Lower lobe of right lung (tissue), 2 donors: ENCODE measurements at regions not wholly inside any gene's neighbourhood (a gene's known extent, or its start where the extent isn't known, plus 50 kb on each side); places are given as distances from the start of the nearest gene placed in this dataset.
"Not testable (repeated sequence)": the region's sequence is repeated elsewhere in the genome, so short reads cannot be mapped to it uniquely, and the experiment has no call there.

ENCODE experiments used
- ATAC-seq, 2 donors: fragments of 200-7000 bp; cut with Tn5 transposase; one replicate each; pipeline ENCODE4 v1.9.1; 2020 to 2022; ENCODE audit warnings: mild to moderate bottlenecking in 2 of 2, moderate library complexity in 2 of 2
- DNase-seq: peaks from one replicate; pipeline ENCODE4 v3.0.0-alpha.2; 2020
- H3K27ac ChIP-seq: fragments of 200-600 bp; one replicate; pipeline ENCODE4 v1.8.0; 2022
- H3K27me3 ChIP-seq: fragments of 200-600 bp; one replicate; pipeline ENCODE4 v1.8.0; 2022; ENCODE audit warnings: low read depth
- H3K36me3 ChIP-seq: fragments of 200-600 bp; one replicate; pipeline ENCODE4 v1.8.0; 2022; ENCODE audit warnings: mild to moderate bottlenecking
- H3K4me1 ChIP-seq: fragments of 200-600 bp; one replicate; pipeline ENCODE4 v1.8.0; 2022
- H3K4me3 ChIP-seq: fragments of 200-600 bp; one replicate; pipeline ENCODE4 v1.8.0; 2022; ENCODE audit warnings: mild to moderate bottlenecking
- H3K9me3 ChIP-seq: fragments of 200-600 bp; one replicate; pipeline ENCODE4 v1.8.0; 2022
- intact Hi-C: fragments of 100-400 bp; cut with DNase I; formaldehyde crosslinking; loops from one replicate; pipeline ENCODE4 v1.11.0; 2022
- TF ChIP-seq, protein P1 (sequence below): fragments of 200-600 bp; IDR thresholded peaks from one replicate; pipeline ENCODE4 v1.8.0; 2022; ENCODE audit warnings: antibody characterized with exemption, mild to moderate bottlenecking
- donor health status: DM: no; HTN: yes; CAD: no; lungs with severe emphysema.

DNA sequence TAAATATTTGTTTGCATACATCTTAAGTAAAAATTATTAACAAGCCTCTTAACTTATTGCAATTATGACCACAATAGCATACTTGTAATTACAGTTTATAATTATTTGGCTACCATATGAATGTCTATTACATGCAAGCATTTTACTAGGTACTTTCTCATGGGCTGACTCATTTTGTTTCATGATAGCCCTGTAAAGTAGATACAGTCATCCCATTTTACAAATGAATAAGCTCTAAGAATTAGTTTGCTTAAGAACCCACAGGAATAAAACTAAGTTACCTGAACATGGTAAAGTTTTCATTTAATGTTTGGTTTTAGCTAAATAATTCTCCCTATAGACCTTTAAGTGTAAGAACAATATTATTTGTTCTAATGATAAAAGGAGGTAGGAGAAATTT lies 126.6 kb upstream of the IZUMO3 start:
- DNase-seq (no peak), ATAC-seq (no peak)
- intact Hi-C loops: no loop called here
- H3K36me3 ChIP-seq: no peaks in the 10 kb centered on the region
- no peaks in the 10 kb centered on the region for H3K4me1 ChIP-seq
- no peaks in the 10 kb centered on the region for H3K9me3 ChIP-seq
- H3K27me3 ChIP-seq: no peaks in the 10 kb centered on the region
- TF ChIP-seq, protein P1, sequence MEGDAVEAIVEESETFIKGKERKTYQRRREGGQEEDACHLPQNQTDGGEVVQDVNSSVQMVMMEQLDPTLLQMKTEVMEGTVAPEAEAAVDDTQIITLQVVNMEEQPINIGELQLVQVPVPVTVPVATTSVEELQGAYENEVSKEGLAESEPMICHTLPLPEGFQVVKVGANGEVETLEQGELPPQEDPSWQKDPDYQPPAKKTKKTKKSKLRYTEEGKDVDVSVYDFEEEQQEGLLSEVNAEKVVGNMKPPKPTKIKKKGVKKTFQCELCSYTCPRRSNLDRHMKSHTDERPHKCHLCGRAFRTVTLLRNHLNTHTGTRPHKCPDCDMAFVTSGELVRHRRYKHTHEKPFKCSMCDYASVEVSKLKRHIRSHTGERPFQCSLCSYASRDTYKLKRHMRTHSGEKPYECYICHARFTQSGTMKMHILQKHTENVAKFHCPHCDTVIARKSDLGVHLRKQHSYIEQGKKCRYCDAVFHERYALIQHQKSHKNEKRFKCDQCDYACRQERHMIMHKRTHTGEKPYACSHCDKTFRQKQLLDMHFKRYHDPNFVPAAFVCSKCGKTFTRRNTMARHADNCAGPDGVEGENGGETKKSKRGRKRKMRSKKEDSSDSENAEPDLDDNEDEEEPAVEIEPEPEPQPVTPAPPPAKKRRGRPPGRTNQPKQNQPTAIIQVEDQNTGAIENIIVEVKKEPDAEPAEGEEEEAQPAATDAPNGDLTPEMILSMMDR: no peak
- no peak overlapping the region for H3K27ac ChIP-seq
- H3K4me3 ChIP-seq: no peak overlapping the region

DNA sequence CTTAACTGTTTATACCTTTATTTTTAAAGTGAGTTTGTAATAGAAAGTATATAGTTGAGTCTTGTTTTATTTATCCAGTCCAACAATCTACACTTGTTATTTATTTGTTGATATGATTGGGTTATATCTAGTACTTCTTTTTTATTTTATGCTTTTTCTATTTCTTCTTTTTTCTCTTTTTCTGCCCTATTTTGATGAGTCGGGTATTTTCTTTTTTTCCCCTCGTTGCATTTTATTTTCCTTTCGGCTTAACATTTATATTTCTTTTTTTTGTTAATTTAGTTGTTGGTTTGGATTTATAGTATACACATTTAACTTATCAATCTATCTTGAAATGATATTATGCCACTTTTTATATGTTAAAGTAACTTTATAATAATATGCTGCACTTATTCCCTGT lies 111.7 kb upstream of the IZUMO3 start:
- Histone ChIP-seq H3K27me3 (no peaks in the 10 kb centered on the region), H3K36me3 (no peaks in the 10 kb centered on the region), H3K4me3 (no peak overlapping the region), H3K9me3 (peaks cover 4% of the 10 kb centered on the region), H3K4me1 (no peaks in the 10 kb centered on the region), H3K27ac (no peak overlapping the region)
- DNase-seq (no peak), ATAC-seq (no peak)
- intact Hi-C loops: no loop called here
- TF ChIP-seq, protein P1: no peak

DNA sequence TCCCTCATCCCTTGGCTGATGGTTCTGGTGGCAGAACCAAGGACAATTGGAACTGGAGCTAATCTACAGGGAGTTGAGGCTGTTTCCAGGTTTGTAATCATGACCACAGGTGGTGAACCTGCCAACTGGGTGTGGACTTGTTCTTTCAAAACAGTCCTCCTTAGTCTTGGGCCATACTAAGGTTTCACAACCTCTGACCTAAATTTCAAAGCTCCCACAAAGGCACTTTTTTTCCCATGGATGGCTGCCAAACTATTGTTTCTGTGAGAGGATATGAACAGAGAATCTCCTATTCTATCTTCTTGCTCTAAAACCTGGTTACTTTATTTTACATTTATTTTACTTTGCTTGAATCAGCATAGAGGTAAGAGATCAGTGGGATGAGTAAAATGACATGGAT lies 106.5 kb upstream of the IZUMO3 start:
- H3K27me3 ChIP-seq: no peaks in the 10 kb centered on the region
- no peak overlapping the region for H3K27ac ChIP-seq
- H3K4me3 ChIP-seq: no peak overlapping the region
- no peaks in the 10 kb centered on the region for H3K36me3 ChIP-seq
- H3K4me1 ChIP-seq: no peaks in the 10 kb centered on the region
- H3K9me3 ChIP-seq: no peaks in the 10 kb centered on the region
- DNase-seq (no peak), ATAC-seq (no peak)
- intact Hi-C loops: no loop called here
- TF ChIP-seq, protein P1: no peak

DNA sequence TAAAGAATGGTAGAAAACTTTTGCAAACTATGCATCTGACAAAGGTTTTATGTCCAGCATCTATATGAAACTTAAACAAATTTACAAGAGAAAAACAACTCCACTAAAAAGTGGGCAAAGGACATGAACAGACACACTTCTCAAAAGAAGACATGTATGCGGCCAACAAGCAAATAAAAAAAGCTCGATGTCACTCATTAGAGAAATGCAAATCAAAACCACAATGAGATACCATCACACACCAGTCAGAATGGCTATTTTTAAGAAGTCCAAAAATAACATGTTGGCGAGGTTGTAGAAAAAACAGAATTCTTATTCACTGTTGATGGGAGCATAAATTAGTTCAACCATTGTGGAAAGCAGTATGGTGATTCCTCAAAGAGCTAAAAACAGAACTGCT lies 83.1 kb upstream of the IZUMO3 start:
- DNase-seq, H3K27me3 ChIP-seq, ATAC-seq, intact Hi-C loops, H3K9me3 ChIP-seq, H3K4me3 ChIP-seq, H3K4me1 ChIP-seq, H3K27ac ChIP-seq, H3K36me3 ChIP-seq: not testable (repeated sequence)

DNA sequence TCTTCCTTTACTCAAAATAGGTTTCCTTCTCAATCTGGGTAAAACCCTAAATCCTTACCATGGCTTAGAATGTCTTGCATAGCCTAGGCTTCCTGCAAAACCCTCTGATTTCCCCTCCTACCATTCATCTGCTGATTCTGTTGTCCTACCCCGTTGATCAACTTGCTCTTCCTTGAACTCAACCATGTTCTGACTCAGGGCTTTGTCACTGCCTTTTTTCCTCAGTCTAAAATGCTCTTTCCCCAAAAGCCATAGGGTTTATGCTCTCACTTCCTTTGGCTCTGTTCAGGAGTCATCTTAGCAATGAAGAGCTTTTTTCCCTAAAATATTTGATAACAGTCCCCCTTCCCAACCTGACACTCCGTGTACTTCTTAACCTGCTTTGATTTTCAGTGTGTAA lies 79.4 kb upstream of the IZUMO3 start:
- ATAC-seq (no peak), DNase-seq (no peak)
- Histone ChIP-seq H3K27ac (no peak overlapping the region), H3K9me3 (no peaks in the 10 kb centered on the region), H3K36me3 (no peaks in the 10 kb centered on the region), H3K27me3 (no peaks in the 10 kb centered on the region), H3K4me3 (no peak overlapping the region), H3K4me1 (no peaks in the 10 kb centered on the region)
- intact Hi-C loops: no loop called here
- TF ChIP-seq, protein P1: no peak

DNA sequence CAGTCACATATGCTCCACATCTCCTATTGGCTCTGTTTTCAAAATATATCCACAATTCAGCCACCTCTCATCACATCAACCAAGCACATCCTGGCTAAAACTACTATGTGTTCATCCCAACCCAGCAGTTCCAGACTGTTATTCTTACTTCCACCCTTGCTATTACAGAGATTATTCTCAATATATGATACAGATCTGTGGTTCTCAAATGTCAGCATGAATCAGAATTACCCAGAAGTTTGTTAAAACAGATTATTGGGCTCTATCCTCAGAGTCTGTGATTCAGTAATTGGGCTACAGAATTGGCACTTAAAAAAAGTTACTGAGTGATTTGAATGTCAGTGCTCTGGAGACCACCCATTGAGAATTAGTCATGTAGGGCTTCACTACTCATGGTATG lies 78.8 kb upstream of the IZUMO3 start:
- TF ChIP-seq, protein P1: no peak
- Histone ChIP-seq H3K4me3 (no peak overlapping the region), H3K27me3 (no peaks in the 10 kb centered on the region), H3K27ac (no peak overlapping the region), H3K36me3 (no peaks in the 10 kb centered on the region), H3K4me1 (no peaks in the 10 kb centered on the region), H3K9me3 (no peaks in the 10 kb centered on the region)
- DNase-seq (no peak), ATAC-seq (no peak)
- intact Hi-C loops: no loop called here
